ENCODE measurements at regions not wholly inside any gene's neighbourhood (a gene's known extent, or its start where the extent isn't known, plus 50 kb on each side); places are given as distances from the start of the nearest gene placed in this dataset.

- DNase-seq = no peak
- Histone ChIP-seq H3K27me3 (replicated peaks; ENCODE audit: control insufficient read depth, insufficient read depth, low read length) (no peaks in the 10 kb centered on the region), H3K9me3 (no peaks in the 10 kb centered on the region), H3K4me3 (ENCODE audit: low read depth, low read length) (no peak overlapping the region), H3K4me1 (no peaks in the 10 kb centered on the region), H3K36me3 (ENCODE audit: control insufficient read depth, insufficient read depth, low read length) (no peaks in the 10 kb centered on the region)
- Mint-ChIP-seq H3K4me3 (ENCODE audit: unreplicated experiment) (no peak overlapping the region), H3K4me1 (ENCODE audit: low read depth, unreplicated experiment) (no peaks in the 10 kb centered on the region), H3K27ac (ENCODE audit: unreplicated experiment) (no peak overlapping the region), H3K9me3 (ENCODE audit: unreplicated experiment) (no peaks in the 10 kb centered on the region), H3K36me3 (ENCODE audit: insufficient read depth, unreplicated experiment) (no peaks in the 10 kb centered on the region), H3K27me3 (ENCODE audit: insufficient read depth, unreplicated experiment) (no peaks in the 10 kb centered on the region)
- ChIA-PET POLR2A (no interaction called here), CTCF (no interaction called here)
- intact Hi-C loops (cut with micrococcal nuclease; ENCODE audit: unreplicated experiment) = no loop called here
- no TSS peak for BruUV-seq (replicated peaks)
- TF ChIP-seq CTCF (IDR thresholded peaks at IDR 0.05; ENCODE audit: insufficient read depth in 1 of 2, low read depth in 1 of 2, low read length in 1 of 2, severe bottlenecking in 1 of 2, unreplicated experiment in 1 of 2) = no peak
Measured at GRCh38 chr1:218775501-218776021, 398.1 kb upstream of the LYPLAL1 start.

GRCh38 chr1:218778257-218779126 lies 395.2 kb upstream of the LYPLAL1 start:
- Histone ChIP-seq H3K4me1 (no peaks in the 10 kb centered on the region), H3K27me3 (replicated peaks; ENCODE audit: control insufficient read depth, insufficient read depth, low read length) (no peaks in the 10 kb centered on the region), H3K4me3 (ENCODE audit: low read depth, low read length) (no peak overlapping the region), H3K36me3 (ENCODE audit: control insufficient read depth, insufficient read depth, low read length) (no peaks in the 10 kb centered on the region), H3K9me3 (no peaks in the 10 kb centered on the region)
- ChIA-PET CTCF (no interaction called here), POLR2A (no interaction called here)
- no peaks in the 10 kb centered on the region for H3K36me3 Mint-ChIP-seq (ENCODE audit: insufficient read depth, unreplicated experiment)
- intact Hi-C loops (cut with micrococcal nuclease; ENCODE audit: unreplicated experiment) = no loop called here
- no peak for DNase-seq
- H3K27me3 Mint-ChIP-seq (ENCODE audit: insufficient read depth, unreplicated experiment) = no peaks in the 10 kb centered on the region
- H3K4me1 Mint-ChIP-seq (ENCODE audit: low read depth, unreplicated experiment) = no peaks in the 10 kb centered on the region
- no TSS peak for BruUV-seq (replicated peaks)
- TF ChIP-seq CTCF (IDR thresholded peaks at IDR 0.05; ENCODE audit: insufficient read depth in 1 of 2, low read depth in 1 of 2, low read length in 1 of 2, severe bottlenecking in 1 of 2, unreplicated experiment in 1 of 2) = no peak
- no peak overlapping the region for H3K4me3 Mint-ChIP-seq (ENCODE audit: unreplicated experiment)
- no peak overlapping the region for H3K27ac Mint-ChIP-seq (ENCODE audit: unreplicated experiment)
- no peaks in the 10 kb centered on the region for H3K9me3 Mint-ChIP-seq (ENCODE audit: unreplicated experiment)

- intact Hi-C loops (cut with micrococcal nuclease; ENCODE audit: unreplicated experiment) = no loop called here
- H3K9me3 Mint-ChIP-seq (ENCODE audit: unreplicated experiment) = no peaks in the 10 kb centered on the region
- H3K27me3 Mint-ChIP-seq (ENCODE audit: insufficient read depth, unreplicated experiment) = no peaks in the 10 kb centered on the region
- no peak overlapping the region for H3K4me3 ChIP-seq (ENCODE audit: low read depth, low read length)
- no peak overlapping the region for H3K27ac Mint-ChIP-seq (ENCODE audit: unreplicated experiment)
- ChIA-PET POLR2A (interaction anchor here (0.6 kb wide), 1 partner anchor 187 kb away, joined by 3 read pairs; no protein-coding TSS in a partner anchor), CTCF (no interaction called here)
- H3K27me3 ChIP-seq (replicated peaks; ENCODE audit: control insufficient read depth, insufficient read depth, low read length) = no peaks in the 10 kb centered on the region
- H3K4me1 ChIP-seq = no peaks in the 10 kb centered on the region
- H3K9me3 ChIP-seq = no peaks in the 10 kb centered on the region
- H3K36me3 ChIP-seq (ENCODE audit: control insufficient read depth, insufficient read depth, low read length) = no peaks in the 10 kb centered on the region
- no peak for DNase-seq
- TF ChIP-seq CTCF (IDR thresholded peaks at IDR 0.05; ENCODE audit: insufficient read depth in 1 of 2, low read depth in 1 of 2, low read length in 1 of 2, severe bottlenecking in 1 of 2, unreplicated experiment in 1 of 2) = no peak
- H3K36me3 Mint-ChIP-seq (ENCODE audit: insufficient read depth, unreplicated experiment) = no peaks in the 10 kb centered on the region
- H3K4me3 Mint-ChIP-seq (ENCODE audit: unreplicated experiment) = no peak overlapping the region
- H3K4me1 Mint-ChIP-seq (ENCODE audit: low read depth, unreplicated experiment) = no peaks in the 10 kb centered on the region
- no TSS peak for BruUV-seq (replicated peaks)
Measured at GRCh38 chr1:218779341-218780100, 394.2 kb upstream of the LYPLAL1 start.
